Stimulated activated CD8-positive, alpha-beta memory T cell treated with anti-CD3 and anti-CD28 coated beads, Interleukin-7, amount 100 ng/mL, for 1 hour (primary cell): ENCODE measurements at regions not wholly inside any gene's neighbourhood (a gene's known extent, or its start where the extent isn't known, plus 50 kb on each side); places are given as distances from the start of the nearest gene placed in this dataset.
"Not testable (repeated sequence)": the region's sequence is repeated elsewhere in the genome, so short reads cannot be mapped to it uniquely, and the experiment has no call there.

Experiments
- DNase-seq, 2 donors: peaks; one replicate each; pipeline ENCODE4 v3.0.0-alpha.2; 2020; ENCODE audit warnings: low read depth in 2 of 2

DNA sequence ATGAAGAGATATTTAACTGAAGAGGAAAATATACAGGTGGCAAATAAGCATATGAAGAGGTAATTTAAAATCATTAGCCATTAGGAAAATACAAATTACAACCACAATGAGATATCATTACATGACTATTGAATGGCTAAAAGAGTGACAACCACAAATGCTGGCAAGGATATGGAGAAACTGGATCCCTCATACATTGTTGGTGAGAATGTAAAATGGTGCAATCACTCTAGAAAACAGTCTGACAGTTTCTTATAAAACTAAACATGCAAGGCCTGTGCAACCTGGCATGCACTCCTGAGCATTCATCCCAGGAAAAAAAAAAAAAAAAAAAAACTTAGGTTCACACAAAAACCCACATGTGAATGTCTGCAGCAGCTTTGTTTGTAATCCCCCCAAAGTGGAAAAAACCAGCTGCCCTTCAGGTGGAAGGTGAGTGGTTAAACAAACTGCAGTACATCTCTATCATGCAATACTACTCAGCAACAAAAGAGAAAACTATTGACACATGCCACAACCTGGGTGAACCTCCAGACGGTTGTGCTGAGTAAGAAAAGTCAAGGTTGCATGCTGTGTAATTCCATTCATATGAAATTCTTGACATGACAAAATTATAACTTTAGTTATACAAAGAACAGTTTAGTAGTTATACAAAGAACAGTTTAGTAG, 189.2 kb upstream of the IRF2BP2 start:
- not testable (repeated sequence) for DNase-seq

DNA sequence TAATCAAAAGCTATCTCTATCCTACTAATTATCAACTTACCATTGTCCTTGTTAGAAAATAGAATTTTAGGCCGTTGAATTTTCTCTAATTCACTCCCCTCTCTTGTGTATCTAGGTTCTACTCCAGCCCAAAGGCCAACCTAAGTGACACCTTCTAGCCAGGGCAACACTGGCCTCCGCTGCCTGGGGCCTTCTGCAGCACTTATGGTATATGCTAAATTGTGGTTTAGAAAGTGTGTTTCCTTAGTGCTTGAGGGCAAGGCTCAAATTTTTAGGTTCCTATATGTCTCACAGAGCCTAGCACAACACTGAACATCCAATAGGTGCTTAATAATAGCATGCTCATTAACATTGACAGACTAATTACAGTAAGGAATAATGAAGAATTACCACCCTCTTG, 187.2 kb upstream of the IRF2BP2 start:
- not testable (repeated sequence) for DNase-seq

DNA sequence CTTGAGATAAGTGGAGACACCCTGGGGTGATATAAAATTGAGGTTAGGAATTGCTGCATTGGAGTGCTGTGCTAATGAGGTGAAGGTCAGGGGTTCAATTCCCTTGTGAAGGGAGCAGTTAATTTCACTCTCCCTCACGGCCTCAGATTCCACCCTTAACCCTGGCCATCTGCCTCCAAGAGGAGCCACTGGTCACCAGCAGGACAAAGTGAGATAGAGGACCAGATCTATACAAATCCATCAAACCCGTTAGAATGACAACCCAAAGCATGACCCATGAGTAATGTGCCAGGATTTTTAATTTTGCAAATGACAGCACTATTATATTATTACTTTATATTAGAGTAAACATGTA, 186.4 kb upstream of the IRF2BP2 start:
- DNase-seq, result not testable (repeated sequence)

DNA sequence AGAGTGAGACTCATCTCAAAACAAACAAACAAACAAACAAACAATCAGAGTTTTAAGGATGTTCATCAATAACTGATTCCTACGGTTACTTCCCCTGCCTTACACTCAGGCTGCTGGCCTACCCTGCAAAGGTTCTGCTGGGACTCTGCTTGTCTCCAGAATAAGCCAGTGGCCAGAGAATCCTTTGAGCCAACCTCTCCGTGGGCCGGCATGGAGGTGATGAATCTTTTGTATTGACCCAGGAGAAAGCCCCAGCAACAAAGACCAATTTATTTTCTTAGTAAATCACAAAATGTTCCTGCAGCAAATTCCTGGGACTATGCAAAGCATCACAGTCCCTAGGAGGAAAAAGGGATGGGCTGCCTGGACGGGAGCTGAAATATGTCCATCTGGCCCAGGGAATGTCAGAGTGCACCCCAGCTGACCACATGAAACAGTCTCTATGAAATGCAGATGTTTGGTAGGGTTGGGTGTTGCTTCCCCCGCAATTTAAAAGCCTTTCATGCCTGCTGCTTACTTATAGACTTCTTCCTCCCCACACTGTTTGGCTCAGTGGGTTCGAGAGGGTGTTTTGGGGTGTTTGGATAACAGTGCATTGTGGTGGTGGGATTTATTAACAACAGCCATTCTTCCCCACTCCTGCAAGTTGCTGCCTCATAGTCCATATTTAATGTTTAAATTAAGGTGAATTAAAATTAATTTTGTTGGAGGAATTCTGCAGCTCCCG, 185.9 kb upstream of the IRF2BP2 start:
- not testable (repeated sequence) for DNase-seq

DNA sequence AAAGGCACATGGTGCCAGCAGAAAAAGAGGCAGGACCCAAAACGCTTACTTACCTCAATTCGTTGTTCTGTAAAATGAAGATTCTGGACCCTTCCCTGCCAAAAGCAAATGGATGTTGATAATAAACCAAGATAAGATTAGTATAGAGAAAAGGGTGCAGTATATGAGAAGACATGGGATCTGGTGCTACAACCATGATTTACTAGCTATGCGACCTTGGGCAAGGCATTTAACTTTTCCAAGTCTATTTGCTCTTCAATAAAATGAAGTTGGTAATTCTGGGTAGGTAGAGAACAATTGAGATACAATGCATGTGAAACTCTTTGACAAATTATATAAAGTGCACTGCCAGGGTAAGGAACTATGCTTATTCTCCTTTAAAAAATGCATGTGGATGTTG, 185.0 kb upstream of the IRF2BP2 start:
- not testable (repeated sequence) for DNase-seq

DNA sequence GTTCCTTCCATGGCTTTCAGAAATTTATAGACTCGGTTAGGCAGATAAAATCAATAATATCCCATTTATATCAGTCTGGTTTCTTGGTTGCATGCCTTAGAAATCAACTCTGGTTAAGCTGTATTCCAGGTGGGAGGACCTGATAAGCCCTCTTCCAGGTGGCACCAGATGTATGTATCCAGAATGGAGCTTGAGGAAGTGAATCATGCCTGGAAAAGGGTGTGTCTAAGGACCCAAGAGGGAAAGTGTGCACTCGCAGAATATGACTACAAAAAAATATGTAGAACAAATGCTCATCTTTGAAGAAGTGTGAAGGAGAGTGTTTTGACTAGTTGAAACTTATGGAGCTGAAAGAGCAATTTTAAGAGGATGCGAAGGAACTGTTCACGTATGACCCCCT, 184.5 kb upstream of the IRF2BP2 start:
- DNase-seq, result not testable (repeated sequence)

DNA sequence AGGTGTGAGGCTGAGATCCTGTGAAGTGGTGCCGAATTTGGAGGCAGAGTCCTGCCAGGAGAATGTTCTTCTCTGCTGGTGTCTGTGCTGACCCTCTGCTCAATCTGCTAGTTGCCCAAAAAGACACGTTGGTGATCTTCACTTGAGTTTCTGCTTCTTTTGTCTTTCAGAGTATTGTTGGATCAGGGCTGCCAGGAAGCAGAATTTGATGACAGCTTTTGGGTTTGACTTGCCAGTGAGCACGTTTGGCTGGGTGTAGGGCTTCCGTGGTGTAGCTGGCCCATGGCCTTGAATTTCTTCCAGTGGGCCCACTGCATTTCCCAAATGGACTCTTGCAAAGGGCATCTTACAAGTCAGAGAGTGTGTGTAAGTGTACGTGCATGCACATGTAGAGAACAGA, 183.9 kb upstream of the IRF2BP2 start:
- not testable (repeated sequence) for DNase-seq

DNA sequence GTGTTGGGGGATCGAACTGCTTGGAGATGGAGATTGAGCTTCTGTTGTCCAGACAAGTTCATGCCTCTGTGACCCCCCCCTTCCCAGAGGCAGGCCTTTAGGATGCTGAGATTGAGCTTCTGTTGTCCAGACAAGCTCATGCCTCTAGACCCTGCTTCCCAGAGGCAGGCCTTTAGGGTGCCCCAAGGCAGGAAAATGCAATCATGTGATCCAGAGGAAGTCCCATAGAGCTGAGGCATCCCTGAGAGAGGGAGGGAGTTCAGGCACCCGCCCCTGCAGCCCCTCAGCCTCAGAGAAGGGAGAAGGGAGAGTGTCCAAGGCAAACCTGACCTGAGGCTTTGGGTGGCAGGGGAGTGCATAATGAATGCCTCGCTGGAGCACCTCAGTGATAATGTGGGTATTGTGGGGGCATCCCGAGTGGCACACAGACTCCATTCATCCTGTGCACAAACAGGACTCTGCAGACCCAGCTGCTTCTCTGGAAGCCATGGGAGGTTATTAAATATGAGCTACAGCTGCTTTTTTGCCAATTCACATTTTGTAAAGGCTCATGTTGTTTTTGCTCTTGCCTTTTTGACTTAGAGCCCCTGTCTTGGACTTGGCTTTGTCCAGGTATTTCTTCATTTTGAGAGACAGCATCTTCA, 182.4 kb upstream of the IRF2BP2 start:
- DNase-seq, result not testable (repeated sequence)

DNA sequence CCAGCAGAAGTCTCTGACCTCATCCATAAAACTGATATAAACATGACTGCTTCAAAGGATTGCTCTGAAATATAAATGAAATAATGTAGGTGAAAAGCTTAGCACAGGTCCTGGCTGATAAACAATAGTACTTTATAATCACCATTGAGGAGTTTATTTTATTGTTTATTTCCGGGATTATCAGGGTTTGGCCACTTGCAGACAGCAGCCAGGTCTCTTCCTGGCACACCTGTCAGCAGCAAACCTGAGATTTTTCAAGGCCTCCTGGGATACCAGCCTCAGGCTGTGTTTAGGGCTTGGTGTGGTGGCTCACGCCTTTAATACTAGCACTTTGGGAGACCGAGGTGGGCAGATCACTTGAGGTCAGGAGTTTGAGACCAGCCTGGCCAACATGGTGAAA, 181.6 kb upstream of the IRF2BP2 start:
- DNase-seq, result not testable (repeated sequence)

DNA sequence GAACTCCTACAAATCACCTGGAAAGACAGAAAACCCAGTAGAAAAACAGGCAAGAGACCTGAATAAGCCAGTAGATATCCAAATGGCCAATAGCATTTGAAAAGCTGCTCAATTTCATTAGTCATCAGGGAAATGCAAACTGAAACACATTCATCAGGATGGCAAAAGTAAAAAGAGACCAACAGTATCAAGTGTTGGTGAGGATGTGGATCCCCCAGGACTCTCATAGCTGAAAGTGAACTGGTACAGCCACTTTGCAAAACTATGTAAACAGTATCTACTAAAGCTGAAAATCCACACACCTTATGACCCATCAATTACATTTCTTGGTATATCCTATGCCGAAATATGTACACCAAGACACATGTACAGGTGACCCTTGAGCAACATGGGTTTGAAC, 180.4 kb upstream of the IRF2BP2 start:
- not testable (repeated sequence) for DNase-seq

DNA sequence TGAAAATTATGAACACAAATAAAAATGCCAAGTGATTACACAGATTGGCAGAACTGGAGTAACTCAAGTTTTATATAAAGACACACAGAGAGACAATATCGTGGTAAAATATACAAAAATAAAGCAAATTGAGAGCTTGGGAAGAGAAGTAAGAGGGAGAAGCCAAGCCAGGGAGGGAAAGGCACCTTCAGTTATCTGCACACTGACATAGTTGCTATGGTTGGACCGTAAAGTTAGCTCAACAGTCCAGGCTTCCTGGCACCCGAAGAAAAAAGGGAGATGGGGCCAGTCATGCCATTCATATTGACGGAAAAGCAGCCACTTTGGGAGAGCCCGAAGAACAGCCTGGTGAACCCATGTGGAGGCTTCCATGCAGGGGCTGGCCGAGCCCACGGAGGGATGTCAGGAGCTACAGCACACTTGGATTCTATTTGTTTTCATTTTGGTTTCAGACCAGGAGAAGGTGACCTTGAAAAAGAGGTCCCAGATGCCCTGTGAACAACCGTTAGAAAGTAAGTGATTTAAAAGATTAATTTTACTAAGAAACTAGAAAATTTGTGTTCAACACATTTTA, 177.1 kb upstream of the IRF2BP2 start:
- DNase-seq, result not testable (repeated sequence)

DNA sequence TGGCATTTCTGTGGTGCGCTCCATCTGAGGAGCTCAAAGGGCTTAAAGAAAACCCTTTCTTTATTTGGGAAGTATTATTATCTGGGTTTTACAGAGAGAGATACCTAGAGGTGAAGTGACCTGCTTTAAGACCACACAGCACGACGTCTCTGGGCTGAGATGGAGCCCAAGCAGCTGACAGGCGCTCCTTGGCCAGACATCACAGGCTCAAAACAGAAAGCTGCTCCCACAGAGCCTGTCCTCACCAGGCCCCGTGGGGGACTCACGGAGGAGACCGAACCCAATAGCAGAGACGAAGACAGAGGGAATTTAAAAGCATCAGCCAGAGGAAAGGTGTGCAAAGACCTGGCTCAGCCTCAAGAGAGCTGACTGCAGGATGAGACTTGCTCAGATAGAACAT, 175.9 kb upstream of the IRF2BP2 start:
- not testable (repeated sequence) for DNase-seq

DNA sequence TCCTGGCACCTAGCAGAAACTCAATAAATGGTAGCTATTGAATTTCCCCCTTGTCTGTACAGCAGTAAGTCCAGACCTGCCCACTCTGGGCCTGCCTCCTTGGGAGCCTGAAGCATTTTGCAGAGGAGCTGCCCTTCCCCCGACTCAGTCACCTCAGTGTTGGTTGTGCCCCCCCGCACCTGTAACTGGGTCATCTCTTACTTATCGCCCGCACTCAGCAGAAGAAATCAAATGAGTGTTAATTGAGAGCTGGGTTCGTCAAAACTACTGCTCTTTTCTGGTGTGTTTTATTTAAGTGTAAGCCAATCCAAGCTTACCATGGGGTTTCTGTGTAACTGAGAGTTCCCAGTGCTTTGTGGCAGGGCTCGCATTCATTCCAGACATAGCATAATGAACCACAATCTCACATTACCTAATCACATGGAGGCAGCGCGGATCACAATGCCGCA, 175.5 kb upstream of the IRF2BP2 start:
- DNase-seq, result not testable (repeated sequence)

DNA sequence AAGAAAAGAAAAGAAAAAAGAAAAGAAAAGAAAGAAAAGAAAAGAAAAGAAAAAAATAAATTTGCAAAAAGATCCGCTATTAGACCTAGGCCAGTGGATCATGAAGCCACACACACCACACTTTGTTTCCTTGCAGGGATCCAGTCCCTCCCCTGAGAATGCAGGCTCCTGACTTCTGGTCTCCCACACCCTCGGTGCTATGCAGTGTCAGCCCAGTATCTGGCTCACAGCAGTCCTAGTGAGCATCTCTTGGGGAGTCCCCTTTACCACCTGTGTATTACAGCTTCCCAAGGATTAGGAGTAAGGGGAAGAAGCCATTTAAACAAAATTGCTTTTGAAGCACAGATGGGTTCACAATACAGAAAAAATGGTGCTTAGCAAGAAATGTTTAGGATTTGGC, 174.1 kb upstream of the IRF2BP2 start:
- not testable (repeated sequence) for DNase-seq

DNA sequence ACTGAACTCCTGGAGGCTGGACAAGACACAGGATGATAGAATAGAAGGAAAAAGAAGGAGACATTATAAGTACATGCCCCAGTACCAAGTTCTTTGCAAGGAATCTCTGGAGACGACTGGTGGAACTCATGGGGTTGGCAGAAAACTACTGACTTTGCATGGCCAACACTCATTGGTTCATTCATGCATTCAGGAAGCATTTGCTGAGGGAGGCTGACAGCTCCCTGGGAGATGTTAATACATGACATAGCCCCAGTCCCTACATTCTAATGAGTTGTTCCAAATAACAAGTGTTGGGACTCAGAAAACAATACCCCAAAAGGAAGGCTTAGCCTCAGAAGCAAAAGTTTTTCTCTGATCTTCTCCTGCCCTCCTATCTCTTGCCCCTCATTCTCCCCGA, 172.8 kb upstream of the IRF2BP2 start:
- DNase-seq, result no peak

DNA sequence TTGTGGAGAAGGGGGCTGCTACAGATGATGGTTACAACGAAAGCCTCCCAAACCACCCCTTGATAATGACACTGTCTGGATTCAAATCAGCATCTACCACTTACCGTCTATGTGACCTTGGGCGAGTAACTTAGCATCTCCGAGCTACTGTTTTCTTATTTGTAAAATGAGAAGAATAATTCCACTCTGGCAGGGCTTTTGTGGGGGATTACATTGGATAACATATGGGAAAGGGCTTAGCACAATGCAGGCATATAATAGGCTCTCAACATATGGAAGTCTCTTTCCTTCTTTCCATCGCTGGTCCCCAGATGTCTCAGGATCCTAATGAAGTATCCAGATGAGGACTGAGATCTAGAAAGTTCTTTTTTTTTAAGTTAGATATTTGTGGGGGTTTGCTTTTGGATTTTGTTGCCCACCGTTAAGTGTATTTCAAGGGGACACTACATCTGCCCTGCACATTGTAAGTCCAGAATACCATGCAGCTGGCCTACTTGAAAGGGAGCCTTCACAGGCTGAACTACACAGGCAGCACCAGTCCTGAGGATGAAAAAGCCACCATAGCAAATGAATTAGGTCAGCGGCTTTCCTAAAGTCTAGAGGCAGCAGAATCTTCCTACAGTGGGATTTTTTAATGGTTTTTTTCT, 172.2 kb upstream of the IRF2BP2 start:
- no peak for DNase-seq

DNA sequence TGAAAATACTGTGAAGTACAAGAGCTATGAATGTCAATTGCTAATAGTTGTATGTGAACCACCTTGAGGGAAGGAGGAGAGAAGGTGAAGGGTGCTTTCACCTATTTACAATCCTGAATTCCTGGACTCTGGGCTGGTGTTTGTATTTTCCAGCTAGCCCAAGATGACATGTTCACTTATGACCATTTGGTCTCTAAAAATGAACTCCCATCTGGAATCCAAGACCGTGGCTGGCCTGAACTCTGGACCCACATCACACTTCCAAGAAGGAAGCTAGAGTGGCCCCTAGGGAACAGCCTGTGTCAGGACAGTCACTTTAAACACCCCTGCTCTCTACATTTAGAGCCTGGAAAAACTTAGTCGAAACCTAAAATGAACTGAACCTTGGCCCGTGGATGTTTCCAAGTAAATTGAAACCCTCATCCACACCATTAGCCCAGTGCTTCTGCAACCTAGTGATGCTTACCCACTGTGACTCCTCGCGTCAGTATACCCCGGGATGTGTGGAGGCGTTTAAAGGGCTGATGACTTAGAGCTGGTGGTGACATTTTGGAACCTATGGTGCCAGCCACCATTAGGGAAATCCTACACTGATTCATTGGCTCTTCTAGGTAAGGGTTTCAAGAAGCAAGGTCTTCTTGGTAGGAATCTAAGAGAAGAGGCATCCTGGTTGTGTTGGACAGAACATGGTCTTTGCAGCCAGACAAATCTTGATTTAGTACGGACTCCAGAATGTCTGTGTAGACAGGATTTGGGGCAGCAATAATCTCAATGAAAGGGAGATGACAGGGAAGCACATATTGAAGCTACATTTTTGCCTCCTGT, 171.5 kb upstream of the IRF2BP2 start:
- DNase-seq, result no peak

DNA sequence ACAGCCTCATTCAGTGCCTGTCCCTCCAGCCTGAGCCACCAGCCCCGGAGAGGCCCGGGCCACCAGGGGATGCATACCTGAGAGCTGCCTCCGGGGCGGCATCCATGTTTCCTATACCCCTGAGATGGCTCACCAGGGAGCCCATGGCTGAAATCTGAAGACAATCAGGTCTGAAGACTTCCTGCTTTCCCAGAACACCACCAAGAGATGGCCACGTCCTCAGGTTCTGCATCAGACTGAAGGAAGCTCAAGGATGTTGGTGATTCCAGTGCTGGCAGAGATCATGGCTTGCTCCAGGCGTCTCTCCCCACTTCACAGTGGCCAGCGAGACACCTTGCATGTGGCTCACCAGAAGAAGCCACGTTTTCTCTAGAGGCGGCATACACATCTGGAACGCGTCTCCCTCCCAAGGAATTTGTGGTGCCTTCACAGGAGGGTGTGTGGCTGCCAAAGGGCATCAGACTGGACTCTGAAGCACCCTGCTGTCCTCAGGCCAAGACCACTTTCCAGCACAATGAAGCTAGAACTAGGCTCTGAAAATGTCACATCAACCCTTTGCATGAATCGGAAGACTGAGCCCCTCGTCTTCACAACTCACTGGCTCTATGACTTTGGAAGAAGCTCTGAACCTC, 170.7 kb upstream of the IRF2BP2 start:
- no peak for DNase-seq

DNA sequence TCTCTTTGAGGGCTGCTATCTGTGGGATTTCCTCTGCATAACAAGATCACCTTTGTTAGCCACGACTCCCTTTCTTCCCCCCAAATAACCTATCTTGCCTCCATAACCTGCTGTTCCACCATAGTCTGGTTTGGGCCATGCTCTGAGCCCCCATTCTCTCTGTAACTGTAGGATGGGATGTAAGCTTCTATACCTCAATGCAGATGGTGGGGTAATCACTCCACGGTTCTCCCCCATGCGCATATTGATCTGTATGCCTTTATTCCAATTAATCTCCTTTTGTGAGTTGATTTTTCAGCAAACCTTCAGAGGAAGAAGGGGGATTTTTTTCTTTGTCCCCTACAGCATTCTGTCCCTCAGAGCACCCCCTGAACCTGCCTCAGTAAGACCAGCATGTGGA, 170.1 kb upstream of the IRF2BP2 start:
- DNase-seq, result no peak

DNA sequence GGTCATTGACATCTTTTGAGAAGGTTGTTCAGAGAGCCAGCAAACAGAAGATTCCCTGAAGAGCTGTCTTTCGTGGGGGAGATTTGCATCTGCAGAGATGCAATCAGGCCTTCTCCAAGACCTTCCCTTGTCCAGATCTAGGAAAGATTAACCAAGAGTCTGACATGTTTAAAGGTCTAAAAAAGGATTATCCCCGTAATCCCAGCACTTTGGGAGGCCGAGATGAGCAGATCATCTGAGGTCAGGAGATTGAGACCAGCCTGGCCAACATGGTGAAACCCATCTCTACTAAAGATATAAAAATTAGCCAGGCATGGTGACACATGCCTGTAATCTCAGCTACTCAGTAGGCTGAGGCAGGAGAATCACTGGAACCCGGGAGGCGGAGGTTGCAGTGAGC, 169.6 kb upstream of the IRF2BP2 start:
- not testable (repeated sequence) for DNase-seq

DNA sequence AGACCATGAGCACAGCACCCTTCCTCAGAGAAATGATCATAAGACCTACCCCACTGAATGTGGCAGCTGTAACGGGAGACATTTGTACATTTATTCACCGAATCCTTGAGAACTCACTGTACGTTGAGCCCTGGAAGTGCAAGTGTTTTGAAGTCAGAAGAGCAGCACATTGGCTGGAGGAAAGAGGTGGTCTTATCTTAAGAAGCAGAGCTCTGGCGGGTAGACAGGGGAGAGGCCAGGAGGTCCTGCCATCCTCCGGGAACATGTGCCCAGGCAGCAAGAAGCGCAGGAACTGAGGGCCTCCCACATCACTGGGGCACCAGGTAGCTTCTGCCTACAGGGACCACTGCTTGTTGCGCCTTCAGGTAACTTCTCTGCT, 169.2 kb upstream of the IRF2BP2 start:
- no peak for DNase-seq
